Hematopoietic multipotent progenitor cell treated with erythropoietin and hydrocortisone succinate and interleukin-3 and kit ligand, for 6 days (in vitro differentiated cells): ENCODE measurements at regions not wholly inside any gene's neighbourhood (a gene's known extent, or its start where the extent isn't known, plus 50 kb on each side); places are given as distances from the start of the nearest gene placed in this dataset.

ENCODE experiments used
- DNase-seq: peaks from one replicate; pipeline ENCODE4 v3.0.0-alpha.2; 2015

GRCh38 chr16:72444696-72445095 lies 272.7 kb upstream of the PMFBP1 start:
- no peak for DNase-seq

GRCh38 chr16:72443809-72444208 lies 271.9 kb upstream of the PMFBP1 start:
- DNase-seq, result no peak

- DNase-seq, result no peak
Observed at GRCh38 chr16:72442385-72443158, 270.6 kb upstream of the PMFBP1 start.

GRCh38 chr16:72437891-72438290 lies 265.9 kb upstream of the PMFBP1 start:
- no peak for DNase-seq

- peak; percentile 9 for DNase-seq
Observed at GRCh38 chr16:72434159-72434558, 262.2 kb upstream of the PMFBP1 start.

- DNase-seq, result no peak
Observed at GRCh38 chr16:72430121-72430520, 258.2 kb upstream of the PMFBP1 start.

GRCh38 chr16:72429671-72430081 lies 257.7 kb upstream of the PMFBP1 start:
- no peak for DNase-seq

- DNase-seq, result no peak
Observed at GRCh38 chr16:72428681-72429376, 256.9 kb upstream of the PMFBP1 start.

- DNase-seq, result no peak
Observed at GRCh38 chr16:72427783-72428331, 255.9 kb upstream of the PMFBP1 start.

- no peak for DNase-seq
Observed at GRCh38 chr16:72427051-72427782, 255.3 kb upstream of the PMFBP1 start.

GRCh38 chr16:72426386-72426785 lies 254.4 kb upstream of the PMFBP1 start:
- no peak for DNase-seq

- DNase-seq, result no peak
Observed at GRCh38 chr16:72425571-72426341, 253.8 kb upstream of the PMFBP1 start.

- no peak for DNase-seq
Observed at GRCh38 chr16:72424757-72425156, 252.8 kb upstream of the PMFBP1 start.

GRCh38 chr16:72422308-72422897 lies 250.4 kb upstream of the PMFBP1 start:
- no peak for DNase-seq

- DNase-seq, result no peak
Observed at GRCh38 chr16:72419638-72420037, 247.7 kb upstream of the PMFBP1 start.

GRCh38 chr16:72415379-72415778 lies 243.4 kb upstream of the PMFBP1 start:
- DNase-seq, result no peak

GRCh38 chr16:72410492-72410891 lies 238.5 kb upstream of the PMFBP1 start:
- no peak for DNase-seq

- DNase-seq, result no peak
Observed at GRCh38 chr16:72409423-72409822, 237.5 kb upstream of the PMFBP1 start.

GRCh38 chr16:72406390-72406789 lies 234.4 kb upstream of the PMFBP1 start:
- no peak for DNase-seq

GRCh38 chr16:72404299-72404698 lies 232.3 kb upstream of the PMFBP1 start:
- DNase-seq, result no peak

GRCh38 chr16:72401084-72401361 lies 229.1 kb upstream of the PMFBP1 start:
- DNase-seq, result no peak

- DNase-seq, result peak; percentile 74
Observed at GRCh38 chr16:72400257-72401083, 228.5 kb upstream of the PMFBP1 start.
